C4-2B (cell line): ENCODE measurements at regions not wholly inside any gene's neighbourhood (a gene's known extent, or its start where the extent isn't known, plus 50 kb on each side); places are given as distances from the start of the nearest gene placed in this dataset.

ENCODE experiments used
- CTCF ChIP-seq: fragments of 450-650 bp; conservative IDR thresholded peaks from 2 replicates; pipeline ENCODE4 v1.5.1; 2017; ENCODE audit warnings: mild to moderate bottlenecking
- ZFX ChIP-seq: fragments of 450-650 bp; IDR thresholded peaks from 2 replicates; pipeline ENCODE4 v1.6.1; 2017

- TF ChIP-seq CTCF (no peak), ZFX (no peak)
These were observed 61.0 kb upstream of the FNDC3B start for GRCh38 chr3:171978390-171978789.
